ENCODE measurements at regions not wholly inside any gene's neighbourhood (a gene's known extent, or its start where the extent isn't known, plus 50 kb on each side); places are given as distances from the start of the nearest gene placed in this dataset.

DNA sequence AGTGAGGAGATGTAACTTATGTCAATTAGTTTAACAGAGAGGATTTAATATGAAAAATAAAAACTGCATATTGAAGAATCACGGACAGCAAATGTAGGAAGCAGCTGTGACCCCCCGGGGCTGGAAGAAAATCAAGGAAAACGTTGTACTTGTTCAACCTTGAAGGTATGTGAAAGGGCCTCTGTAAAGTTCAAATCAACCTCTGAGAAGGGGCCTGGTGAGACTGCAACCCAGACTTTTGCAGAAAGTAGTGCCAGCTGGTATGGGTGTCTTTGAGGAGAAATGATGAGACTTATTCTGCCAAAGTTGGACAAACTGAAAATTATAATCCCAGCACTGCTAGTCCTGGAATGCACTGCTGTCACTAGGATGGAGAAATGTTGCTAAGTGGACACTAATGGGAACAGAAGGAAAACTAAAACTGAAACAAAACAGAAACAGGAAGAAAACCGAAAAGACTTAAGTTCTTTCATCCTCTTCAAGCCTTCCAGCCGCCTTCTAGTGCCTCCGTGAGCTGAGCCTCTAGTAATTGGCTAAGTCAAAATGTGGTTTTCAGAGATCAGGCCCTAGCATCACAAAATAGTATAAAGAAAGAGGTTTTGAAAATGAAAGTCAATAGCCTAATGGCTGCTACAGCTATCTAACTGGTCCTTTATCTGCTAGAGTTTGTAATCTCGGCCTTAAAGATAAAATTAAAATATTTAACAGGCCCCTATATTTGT is 253.7 kb upstream of the SORCS1 start:
- in situ Hi-C loops (cut with HindIII; ENCODE audit: low sequenced_read_pairs), result no loop called here

DNA sequence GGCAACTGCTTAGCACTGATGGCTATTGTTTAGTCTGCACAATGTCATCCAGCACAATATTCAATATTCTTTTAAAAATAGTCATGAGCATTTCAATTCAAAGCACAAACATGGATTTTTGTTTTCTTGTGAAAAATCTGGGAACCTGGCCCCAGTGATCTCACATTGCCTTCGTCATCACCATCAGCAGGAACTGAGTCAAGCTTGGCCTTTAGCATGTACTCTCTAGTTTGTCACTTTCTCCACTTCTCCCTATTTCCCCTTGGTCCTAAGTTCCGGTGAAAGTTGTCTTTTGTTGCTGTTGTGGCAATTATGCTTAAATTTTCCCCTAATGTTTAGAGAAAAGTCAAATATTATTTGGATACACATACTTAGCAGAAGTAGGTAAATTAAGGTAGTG is 252.9 kb upstream of the SORCS1 start:
- in situ Hi-C loops (cut with HindIII; ENCODE audit: low sequenced_read_pairs), result no loop called here

DNA sequence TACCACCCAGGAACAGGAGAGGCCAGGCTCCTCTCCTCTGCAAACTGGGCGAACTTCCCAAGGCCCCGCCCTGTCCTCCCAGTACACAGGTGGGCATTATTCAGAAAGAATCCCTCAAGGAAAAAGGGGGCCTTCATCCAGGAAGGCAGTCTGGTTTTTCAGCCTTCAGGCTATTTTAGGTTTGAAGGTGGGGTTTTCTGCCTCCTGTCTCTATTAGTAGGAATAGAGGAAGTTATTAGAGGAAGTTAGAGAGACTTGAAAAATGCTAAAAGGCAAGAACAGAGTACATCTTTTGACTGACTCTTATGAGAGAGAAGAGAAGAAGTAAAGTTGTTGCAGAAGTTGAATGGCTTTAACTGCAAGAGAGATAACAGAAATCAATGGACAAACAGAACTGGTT is 250.9 kb upstream of the SORCS1 start:
- in situ Hi-C loops (cut with HindIII; ENCODE audit: low sequenced_read_pairs), result no loop called here

DNA sequence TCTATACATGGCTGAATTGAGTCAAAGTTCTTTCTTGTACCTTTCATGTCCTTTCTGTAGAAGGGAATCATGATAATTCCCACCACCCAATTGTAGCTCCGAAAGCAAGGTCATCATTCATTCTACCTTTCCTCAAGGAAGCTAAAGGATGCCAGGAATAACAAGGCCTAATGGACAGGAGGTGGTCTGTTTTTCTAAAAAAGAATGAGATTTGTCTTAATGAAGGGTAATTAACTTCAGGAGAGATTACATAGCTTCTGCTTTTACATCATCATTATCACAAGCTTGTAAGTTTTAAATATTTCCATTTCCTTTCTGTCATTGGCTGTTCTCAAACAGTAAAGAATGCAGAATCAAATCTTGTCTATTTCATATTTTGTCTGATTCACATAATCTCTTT is 249.5 kb upstream of the SORCS1 start:
- in situ Hi-C loops (cut with HindIII; ENCODE audit: low sequenced_read_pairs), result no loop called here

DNA sequence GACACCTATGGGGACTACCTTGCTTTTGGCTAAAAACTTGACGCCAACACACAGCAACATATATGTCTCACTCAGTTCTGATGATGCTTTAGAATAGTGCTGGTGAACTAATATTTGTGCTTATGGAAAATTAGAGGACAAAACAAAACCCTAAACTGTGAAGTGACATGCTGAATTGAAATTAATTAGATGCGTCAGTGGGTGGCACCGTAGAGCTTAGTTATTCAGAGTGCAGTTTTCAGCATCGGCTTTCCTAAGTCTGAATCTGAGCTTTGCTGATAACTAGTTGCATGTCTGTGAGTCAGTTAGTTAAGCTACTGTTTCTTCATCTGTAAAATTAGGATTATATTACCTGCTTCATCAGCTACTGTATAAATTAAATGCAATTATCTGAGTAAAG is 245.0 kb upstream of the SORCS1 start:
- in situ Hi-C loops (cut with HindIII; ENCODE audit: low sequenced_read_pairs), result no loop called here

DNA sequence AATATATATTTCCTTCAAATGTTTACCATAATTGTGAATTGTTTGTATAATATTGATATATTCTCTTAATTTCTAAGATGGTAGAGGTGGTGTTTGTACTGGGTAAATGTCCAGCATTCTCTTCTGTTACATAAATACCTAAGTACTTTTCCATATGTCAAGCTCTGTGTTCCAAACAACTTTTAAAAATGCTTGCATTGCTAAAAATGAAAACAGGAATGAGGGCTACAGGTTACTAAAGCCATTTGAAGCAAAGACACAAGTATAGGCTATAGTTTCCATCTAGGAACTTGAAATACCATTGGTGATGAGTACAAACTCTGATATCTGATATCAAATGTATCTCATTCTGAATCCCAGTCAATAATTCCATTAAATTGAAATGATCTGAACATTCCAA is 233.6 kb upstream of the SORCS1 start:
- in situ Hi-C loops (cut with HindIII; ENCODE audit: low sequenced_read_pairs), result no loop called here

DNA sequence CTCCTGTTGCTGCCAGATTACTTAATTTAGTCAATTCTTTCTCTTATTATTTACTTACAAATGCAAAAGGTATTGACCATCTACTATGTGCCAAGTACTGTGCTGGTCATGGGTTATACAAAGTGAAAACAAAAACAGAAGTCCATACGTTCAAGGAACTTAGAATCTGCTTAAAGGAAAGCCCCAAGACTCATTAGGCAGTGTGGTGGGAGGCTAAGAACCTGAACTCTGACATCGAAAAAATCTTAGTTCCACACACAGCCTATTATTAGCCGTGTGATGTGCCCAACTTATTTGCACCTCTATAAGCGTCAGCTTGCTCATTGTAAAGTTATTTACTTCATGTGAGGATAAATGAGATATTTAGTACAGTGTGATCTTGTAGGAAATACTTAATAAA is 227.4 kb upstream of the SORCS1 start:
- in situ Hi-C loops (cut with HindIII; ENCODE audit: low sequenced_read_pairs), result no loop called here

DNA sequence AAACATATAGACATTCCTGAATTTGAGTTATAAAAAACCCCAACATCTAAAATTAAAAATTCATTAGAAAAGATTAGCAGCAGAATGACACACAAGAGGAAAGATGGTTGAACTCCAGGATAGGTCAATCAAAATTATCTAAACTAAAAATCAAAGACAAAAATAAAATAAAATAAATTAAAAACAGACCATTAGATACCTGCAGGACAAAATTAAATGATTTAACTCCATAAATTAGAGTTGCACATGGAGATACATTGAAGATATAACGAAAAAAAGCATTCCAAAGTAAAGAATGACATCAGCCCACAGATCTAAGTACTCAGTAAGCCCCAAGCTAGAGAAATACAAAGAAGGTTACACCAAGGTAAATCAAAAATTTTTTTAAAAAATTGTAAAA is 226.1 kb upstream of the SORCS1 start:
- in situ Hi-C loops (cut with HindIII; ENCODE audit: low sequenced_read_pairs), result no loop called here

DNA sequence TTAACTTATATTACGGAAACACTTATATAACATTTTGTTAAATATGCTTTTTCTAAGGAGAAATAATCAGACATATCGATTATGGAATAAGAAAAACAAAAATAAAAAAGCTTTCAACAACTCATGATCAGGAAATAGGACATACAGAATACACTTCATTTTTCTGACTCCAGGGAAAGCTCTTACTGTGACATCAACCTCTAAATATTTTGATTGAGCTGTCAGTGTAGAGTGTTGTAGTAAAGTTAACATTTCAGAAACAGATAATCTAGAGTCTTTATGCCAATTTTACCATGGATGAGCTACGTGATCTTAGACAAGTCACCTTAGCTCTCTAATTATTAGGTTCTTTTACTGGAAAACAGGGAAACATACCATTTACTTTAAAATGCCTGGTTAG is 218.9 kb upstream of the SORCS1 start:
- in situ Hi-C loops (cut with HindIII; ENCODE audit: low sequenced_read_pairs), result no loop called here

DNA sequence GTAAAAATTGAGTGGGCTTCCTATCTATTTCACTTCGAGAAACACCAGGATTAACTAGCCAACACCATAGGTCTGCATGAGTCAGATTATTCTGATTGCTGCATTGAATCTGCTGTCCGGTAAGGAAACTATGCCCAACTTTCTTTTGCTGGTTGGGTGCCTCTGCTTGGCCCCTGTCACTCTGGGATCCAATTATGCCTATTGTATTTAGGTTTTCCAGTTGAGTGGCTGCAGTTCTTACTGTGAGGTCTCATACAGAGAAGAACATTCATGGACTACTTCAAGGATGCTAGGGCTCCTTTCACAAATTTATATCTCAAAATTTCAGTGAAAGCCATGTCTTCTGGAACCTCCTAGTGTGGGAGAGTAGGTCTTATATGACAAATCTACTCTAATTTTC is 215.1 kb upstream of the SORCS1 start:
- in situ Hi-C loops (cut with HindIII; ENCODE audit: low sequenced_read_pairs), result no loop called here

DNA sequence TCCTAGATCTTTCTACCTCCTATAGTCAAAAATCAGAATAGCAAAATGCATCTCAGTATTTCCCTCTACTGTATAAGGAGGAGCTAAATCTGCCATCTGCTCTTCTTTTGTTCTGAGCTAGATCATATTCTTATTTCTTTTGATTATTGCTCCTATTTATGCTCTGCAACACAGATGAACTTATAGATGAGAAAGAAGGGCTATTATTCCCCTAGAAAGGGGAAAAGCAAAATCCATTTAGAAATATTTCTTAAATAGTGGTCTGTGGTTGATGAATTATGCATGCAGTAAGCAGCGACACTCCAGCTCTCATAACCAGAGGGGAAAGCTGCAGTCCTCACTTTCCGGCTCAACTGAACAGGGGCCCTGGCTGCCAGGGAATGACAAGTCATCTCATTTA is 207.3 kb upstream of the SORCS1 start:
- in situ Hi-C loops (cut with HindIII; ENCODE audit: low sequenced_read_pairs), result no loop called here

DNA sequence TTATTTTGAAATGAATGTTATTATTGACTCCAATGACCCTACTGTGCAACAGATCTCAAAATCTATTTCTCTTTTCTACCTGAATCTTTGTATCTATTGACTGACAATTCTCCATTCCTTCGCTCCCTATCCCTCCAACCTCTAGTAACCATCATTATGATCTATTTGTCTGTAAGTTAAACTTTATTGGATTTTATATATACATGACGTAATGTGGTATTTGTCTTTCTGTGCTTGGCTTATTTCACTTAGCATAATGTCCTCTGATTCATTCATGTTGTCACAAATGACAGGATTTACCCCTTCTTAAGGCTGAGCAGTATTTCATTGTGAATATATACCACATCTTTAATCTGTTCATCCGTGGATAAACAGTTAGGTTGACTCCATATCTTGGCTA is 200.4 kb upstream of the SORCS1 start:
- in situ Hi-C loops (cut with HindIII; ENCODE audit: low sequenced_read_pairs), result no loop called here

DNA sequence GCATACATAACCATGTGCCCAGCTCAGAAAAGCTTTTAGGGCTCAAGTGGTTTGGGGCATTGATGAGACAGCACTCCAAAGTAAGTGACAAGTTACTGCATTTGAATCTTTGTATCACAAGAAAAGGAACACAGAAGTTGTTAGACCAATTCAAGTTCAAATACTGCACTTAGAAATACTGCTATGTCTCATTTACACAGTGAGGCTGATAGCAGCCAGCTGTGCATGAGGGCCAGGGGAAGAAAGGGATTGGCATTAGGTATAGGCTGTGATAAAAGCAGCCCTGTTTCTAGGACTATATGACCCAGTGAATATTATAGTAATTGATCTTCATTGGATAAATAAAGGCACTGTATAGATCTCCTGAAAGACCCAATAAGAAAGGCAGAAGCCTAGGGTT is 197.8 kb upstream of the SORCS1 start:
- in situ Hi-C loops (cut with HindIII; ENCODE audit: low sequenced_read_pairs), result no loop called here

DNA sequence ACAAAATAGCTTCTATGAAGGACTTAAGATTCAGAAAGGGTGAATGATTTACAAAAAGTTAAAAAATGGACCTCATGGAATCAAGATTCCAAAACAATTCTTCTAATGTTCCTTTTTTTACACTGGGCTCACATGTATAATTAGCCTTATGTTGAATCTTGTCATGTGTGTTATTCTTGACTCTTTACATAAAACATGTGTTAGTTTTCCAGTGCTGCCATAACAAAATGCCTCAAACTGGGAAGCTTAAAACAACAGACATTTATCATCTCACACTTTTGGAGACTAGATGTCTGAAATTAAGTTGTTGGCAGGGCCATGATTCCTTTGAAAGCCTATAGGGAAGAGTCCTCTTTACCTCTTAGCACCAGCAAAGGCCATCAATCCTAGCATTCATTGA is 192.5 kb upstream of the SORCS1 start:
- in situ Hi-C loops (cut with HindIII; ENCODE audit: low sequenced_read_pairs), result no loop called here

DNA sequence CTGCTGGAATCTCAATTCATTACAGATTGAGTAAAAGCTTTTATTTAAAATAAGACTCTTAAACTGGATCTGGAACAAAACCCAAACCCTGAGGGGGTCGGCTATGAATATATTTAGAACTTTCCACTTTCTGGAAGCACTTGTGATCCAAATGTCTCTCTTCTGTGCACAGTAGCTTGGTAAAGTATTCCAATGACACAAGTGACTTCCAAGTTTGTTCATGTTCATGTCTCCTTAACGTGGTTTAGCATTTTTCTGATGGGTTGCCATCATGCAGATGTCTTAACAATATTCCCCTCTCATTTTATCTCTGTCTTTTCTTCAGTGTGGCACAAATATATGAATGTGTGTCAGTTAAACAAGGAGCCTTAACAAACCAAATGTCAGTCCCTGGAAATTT is 191.9 kb upstream of the SORCS1 start:
- in situ Hi-C loops (cut with HindIII; ENCODE audit: low sequenced_read_pairs), result no loop called here

DNA sequence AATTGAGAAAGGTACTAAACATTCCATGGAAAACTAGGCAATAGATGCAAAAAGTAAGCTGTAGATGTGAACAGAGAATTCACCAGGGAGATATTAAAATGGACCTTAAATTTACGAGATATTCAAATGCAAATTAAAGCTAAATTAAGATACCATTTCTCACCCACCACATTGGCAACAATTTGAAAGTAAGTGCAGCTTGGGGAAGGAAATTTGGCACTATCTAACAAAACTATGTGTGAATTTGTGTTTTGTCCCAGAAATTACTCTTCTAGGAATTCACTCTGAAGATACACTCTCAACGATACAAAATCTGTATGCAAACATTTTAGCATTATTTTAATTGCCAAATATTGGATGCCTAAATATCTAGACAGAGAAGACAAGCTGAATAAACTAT is 178.2 kb upstream of the SORCS1 start:
- in situ Hi-C loops (cut with HindIII; ENCODE audit: low sequenced_read_pairs), result no loop called here

DNA sequence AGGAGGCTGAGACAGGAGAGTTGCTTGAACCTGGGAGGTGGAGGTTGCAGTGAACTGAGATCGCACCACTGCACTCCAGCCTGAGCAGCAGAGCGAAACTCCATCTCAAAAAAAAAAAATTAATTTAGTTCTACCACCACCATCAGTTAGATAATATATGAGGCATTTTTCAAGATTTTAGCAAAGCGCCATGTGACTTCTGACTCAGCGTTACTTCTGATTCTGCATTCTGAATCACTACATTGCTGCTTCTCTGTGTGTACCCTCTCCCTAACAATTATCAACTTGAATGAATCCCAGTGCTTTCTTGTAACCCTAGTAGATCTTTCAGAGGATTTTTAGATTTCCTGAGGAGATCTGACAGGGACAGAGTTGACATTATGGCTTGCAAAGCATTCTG is 176.8 kb upstream of the SORCS1 start:
- in situ Hi-C loops (cut with HindIII; ENCODE audit: low sequenced_read_pairs), result no loop called here

DNA sequence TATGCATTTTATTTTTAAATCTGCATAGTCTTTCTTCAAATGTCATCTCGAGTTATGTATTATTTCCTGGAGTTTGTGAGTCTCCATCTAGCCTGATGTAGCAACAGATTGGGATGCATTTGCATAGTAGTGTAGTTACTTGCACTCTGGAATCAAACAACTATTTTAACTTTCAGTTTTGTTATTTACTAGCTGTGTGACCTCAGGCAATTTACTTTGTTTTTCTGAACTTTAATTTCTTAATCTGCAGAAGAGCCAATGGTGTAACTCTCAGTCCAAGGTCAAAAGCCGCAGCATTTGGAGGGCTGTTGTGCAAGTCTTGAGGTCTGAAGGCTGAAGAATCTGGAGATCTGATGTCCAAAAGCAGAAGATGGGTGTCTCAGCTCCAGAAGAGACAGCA is 175.8 kb upstream of the SORCS1 start:
- in situ Hi-C loops (cut with HindIII; ENCODE audit: low sequenced_read_pairs), result no loop called here

DNA sequence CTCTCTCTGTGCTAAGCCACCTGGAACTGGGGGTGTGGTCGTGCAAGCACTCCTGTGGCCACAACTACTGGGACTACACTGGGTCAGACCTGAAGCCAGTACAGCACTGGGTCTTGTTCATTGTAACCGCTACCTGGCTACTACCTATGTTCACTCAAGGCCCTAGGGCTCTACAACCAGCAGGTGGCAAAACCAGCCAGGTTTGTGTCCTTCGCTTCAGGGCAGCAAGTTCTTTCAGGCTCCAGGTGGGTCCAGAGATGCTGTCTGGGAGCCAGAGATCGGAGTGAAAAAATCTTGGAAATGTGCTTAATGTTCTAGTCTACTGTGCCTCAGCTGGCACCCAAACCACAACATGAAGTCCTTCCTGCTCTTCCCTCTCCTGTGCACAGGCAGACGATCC is 171.6 kb upstream of the SORCS1 start:
- in situ Hi-C loops (cut with HindIII; ENCODE audit: low sequenced_read_pairs), result no loop called here

DNA sequence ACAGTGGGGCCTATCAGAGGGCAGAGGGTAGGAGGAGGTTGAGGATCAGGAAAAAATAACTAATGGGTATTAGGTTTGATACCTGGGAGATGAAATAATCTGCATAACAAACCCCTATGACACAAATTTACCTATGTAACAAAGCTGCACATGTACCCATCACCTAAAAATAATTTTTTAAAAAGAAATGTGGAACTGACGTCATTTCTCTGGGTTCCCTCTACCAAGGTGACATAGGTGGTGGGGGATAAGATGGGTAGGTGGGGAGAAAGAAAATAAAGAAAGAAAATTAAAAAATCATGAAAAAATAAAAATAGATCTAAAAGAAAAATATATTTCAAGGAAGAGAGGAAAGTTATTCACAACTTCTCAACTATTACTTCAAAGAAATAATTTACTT is 153.1 kb upstream of the SORCS1 start:
- in situ Hi-C loops (cut with HindIII; ENCODE audit: low sequenced_read_pairs), result no loop called here

DNA sequence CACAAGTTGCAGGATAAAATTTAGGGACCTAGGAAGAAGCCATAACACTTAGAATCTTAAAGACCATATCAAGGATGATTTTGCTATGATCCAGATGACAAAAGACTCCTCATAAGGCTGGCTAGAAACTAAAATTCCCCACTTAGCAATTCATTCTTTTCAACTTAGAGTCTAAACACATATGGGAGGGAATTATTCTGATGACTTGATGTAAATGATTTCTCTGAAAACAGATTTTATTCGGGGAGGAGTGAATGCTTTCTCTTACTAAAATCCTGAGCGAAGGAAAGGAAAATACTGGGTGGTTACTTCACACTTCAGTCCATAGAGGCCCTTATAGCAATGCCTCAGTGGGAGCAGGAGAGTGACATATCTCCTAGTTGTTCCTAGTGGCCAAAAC is 138.7 kb upstream of the SORCS1 start:
- in situ Hi-C loops (cut with HindIII; ENCODE audit: low sequenced_read_pairs), result no loop called here

DNA sequence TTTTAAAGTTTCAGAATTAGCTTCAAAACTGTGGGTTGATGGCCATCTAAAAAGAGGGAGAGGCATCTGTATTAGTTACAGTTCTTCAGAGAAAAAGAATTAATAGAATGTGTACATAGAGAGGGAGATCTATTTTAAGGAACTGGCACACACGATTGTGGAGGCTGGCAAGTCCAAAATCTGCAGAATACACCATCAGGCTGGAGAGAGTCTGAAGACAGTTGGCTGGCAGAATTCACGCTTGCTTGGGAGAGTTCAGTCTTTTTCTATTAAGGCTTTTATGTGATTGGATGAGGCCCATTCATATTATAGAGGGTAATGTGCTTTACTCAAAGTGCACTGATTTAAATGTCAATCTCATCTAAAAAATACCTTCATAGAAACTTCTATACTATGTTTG is 135.1 kb upstream of the SORCS1 start:
- in situ Hi-C loops (cut with HindIII; ENCODE audit: low sequenced_read_pairs), result no loop called here

DNA sequence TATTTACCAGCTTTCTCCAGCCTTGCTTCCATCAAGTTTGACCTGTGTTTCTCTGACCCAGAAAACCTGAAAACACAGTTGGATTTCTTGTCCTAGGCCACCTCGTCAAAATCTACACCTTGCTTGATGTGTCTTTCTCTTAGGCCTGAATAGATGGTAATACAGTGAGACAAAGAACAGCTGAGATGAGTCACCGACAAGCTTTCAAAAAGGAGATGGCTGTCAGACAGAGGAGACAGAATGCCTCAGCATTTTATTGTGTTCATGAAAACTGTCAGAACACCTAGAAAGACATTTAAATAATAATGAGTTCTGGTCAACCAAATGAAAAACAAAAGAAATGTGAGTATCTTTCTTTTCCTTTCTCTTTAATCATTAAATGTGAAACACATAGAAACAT is 119.7 kb upstream of the SORCS1 start:
- in situ Hi-C loops (cut with HindIII; ENCODE audit: low sequenced_read_pairs), result no loop called here

DNA sequence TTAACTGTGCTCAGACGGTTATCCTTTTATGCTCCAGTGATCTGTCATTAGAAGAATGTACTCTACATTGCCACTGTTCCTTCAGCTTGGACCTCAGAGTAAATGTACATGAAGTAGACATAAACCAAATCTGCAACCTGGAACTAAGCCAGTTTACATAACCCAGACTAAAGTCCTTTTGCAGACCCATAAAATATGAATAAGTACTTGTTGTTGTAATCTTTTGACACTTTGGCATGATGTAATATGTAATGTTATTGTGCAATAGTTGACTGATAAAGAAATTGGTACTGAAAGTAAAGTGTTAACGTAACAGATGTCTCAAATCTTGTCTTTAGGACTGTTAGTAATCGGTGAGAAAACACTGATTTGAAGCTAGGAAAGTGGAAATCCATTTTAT is 115.8 kb upstream of the SORCS1 start:
- in situ Hi-C loops (cut with HindIII; ENCODE audit: low sequenced_read_pairs), result no loop called here

Measured in endothelial cell of hepatic sinusoid (primary cell).